ENCODE measurements at regions not wholly inside any gene's neighbourhood (a gene's known extent, or its start where the extent isn't known, plus 50 kb on each side); places are given as distances from the start of the nearest gene placed in this dataset.

DNA sequence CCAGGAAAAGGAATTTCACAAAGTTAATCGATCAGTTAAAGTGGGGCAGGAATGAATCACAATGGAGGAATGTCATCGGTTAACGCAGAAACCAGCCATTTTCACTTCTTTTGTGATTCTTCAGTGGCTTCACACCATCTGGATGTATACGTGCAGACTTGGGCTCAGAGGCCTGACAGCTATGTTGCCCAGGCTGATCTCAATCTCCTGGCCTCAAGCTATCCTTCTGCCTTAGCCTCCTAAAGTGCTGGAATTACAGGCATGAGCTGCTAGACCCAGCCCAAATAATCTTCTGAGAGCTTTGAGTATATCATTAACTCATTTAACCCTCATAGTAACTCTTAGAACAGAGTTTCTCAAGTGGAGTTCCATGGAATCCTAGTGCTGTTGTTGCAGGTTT lies 126.5 kb upstream of the VANGL1 start:
- TF ChIP-seq REPIN1 (tag by site-specific recombination; IDR thresholded peaks at IDR 0.05; ENCODE audit: low read depth), result no peak
- TF ChIP-seq, protein P1, sequence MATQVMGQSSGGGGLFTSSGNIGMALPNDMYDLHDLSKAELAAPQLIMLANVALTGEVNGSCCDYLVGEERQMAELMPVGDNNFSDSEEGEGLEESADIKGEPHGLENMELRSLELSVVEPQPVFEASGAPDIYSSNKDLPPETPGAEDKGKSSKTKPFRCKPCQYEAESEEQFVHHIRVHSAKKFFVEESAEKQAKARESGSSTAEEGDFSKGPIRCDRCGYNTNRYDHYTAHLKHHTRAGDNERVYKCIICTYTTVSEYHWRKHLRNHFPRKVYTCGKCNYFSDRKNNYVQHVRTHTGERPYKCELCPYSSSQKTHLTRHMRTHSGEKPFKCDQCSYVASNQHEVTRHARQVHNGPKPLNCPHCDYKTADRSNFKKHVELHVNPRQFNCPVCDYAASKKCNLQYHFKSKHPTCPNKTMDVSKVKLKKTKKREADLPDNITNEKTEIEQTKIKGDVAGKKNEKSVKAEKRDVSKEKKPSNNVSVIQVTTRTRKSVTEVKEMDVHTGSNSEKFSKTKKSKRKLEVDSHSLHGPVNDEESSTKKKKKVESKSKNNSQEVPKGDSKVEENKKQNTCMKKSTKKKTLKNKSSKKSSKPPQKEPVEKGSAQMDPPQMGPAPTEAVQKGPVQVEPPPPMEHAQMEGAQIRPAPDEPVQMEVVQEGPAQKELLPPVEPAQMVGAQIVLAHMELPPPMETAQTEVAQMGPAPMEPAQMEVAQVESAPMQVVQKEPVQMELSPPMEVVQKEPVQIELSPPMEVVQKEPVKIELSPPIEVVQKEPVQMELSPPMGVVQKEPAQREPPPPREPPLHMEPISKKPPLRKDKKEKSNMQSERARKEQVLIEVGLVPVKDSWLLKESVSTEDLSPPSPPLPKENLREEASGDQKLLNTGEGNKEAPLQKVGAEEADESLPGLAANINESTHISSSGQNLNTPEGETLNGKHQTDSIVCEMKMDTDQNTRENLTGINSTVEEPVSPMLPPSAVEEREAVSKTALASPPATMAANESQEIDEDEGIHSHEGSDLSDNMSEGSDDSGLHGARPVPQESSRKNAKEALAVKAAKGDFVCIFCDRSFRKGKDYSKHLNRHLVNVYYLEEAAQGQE (tag by site-specific recombination; IDR thresholded peaks at IDR 0.05), result no peak
- TF ChIP-seq ZNF549 (tag by site-specific recombination; IDR thresholded peaks at IDR 0.05), result no peak
- TF ChIP-seq, protein P2, sequence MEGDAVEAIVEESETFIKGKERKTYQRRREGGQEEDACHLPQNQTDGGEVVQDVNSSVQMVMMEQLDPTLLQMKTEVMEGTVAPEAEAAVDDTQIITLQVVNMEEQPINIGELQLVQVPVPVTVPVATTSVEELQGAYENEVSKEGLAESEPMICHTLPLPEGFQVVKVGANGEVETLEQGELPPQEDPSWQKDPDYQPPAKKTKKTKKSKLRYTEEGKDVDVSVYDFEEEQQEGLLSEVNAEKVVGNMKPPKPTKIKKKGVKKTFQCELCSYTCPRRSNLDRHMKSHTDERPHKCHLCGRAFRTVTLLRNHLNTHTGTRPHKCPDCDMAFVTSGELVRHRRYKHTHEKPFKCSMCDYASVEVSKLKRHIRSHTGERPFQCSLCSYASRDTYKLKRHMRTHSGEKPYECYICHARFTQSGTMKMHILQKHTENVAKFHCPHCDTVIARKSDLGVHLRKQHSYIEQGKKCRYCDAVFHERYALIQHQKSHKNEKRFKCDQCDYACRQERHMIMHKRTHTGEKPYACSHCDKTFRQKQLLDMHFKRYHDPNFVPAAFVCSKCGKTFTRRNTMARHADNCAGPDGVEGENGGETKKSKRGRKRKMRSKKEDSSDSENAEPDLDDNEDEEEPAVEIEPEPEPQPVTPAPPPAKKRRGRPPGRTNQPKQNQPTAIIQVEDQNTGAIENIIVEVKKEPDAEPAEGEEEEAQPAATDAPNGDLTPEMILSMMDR (tag by site-specific recombination; IDR thresholded peaks at IDR 0.05), result no peak
- TF ChIP-seq ZNF292 (tag by site-specific recombination; IDR thresholded peaks at IDR 0.05; ENCODE audit: borderline replicate concordance, low read depth), result no peak
- no peak for TF ChIP-seq ZNF530 (tag by site-specific recombination; IDR thresholded peaks at IDR 0.05; ENCODE audit: low read depth)
- no peak for TF ChIP-seq ZFP69B (tag by site-specific recombination; IDR thresholded peaks at IDR 0.05)
- TF ChIP-seq SP2 (tag by site-specific recombination; IDR thresholded peaks at IDR 0.05), result no peak
- TF ChIP-seq ZNF423 (tag by site-specific recombination; IDR thresholded peaks at IDR 0.05), result no peak
- no peak for TF ChIP-seq ZNF174 (tag by site-specific recombination; IDR thresholded peaks at IDR 0.05)
- TF ChIP-seq ZNF585B (tag by site-specific recombination; IDR thresholded peaks at IDR 0.05), result no peak
- no peak for TF ChIP-seq TSHZ1 (tag by site-specific recombination; IDR thresholded peaks at IDR 0.05; ENCODE audit: borderline replicate concordance)
- TF ChIP-seq ZNF184 (tag by site-specific recombination; IDR thresholded peaks at IDR 0.05), result no peak
- TF ChIP-seq ZNF768 (tag by site-specific recombination; IDR thresholded peaks at IDR 0.05), result no peak
